A673 (cell line): ENCODE measurements at regions not wholly inside any gene's neighbourhood (a gene's known extent, or its start where the extent isn't known, plus 50 kb on each side); places are given as distances from the start of the nearest gene placed in this dataset.

ENCODE experiments used
- BruUV-seq: library from RNA; stranded (reverse); fragments of 400-500 nt; replicated peaks from 2 replicates; lab custom pipeline; 2021; lab: Mats Ljungman, UMichigan
- CTCF ChIA-PET: fragments of 300-600 bp; sonication (Branson Sonifier 250); formaldehyde crosslinking; loops from one replicate; lab custom pipeline; 2022; ENCODE audit warnings: antibody characterized with exemption; lab: Charles Lee
- POLR2A ChIA-PET: fragments of 300-600 bp; sonication (Branson Sonifier 250); formaldehyde crosslinking; loops from one replicate; lab custom pipeline; 2022; ENCODE audit warnings: antibody characterized with exemption; ENCODE audit not compliant: low non-redundant PET; lab: Charles Lee
- DNase-seq: peaks from one replicate; pipeline ENCODE4 v3.0.0-alpha.2; 2015; ENCODE audit warnings: low spot score
- H3K27ac ChIP-seq: fragments of 200-600 bp; sonication (generic); 2 replicates; pipeline ENCODE4 v1.5.1; 2016; ENCODE audit warnings: mixed run types, low read depth, mild to moderate bottlenecking, mixed read lengths, antibody characterized with exemption, low read length; ENCODE audit not compliant: poor library complexity, severe bottlenecking
- H3K27me3 ChIP-seq: fragments of 200-600 bp; sonication (generic); replicated peaks from 2 replicates; pipeline ENCODE4 v1.6.1; 2017; ENCODE audit warnings: mixed run types, low read depth, mild to moderate bottlenecking, mixed read lengths, antibody characterized with exemption, low read length; ENCODE audit not compliant: insufficient read depth, poor library complexity
- H3K36me3 ChIP-seq: fragments of 200-600 bp; sonication (generic); 2 replicates; pipeline ENCODE4 v1.6.1; 2016; ENCODE audit warnings: mixed run types, mild to moderate bottlenecking, mixed read lengths, antibody characterized with exemption, low read length; ENCODE audit not compliant: insufficient read depth, poor library complexity, severe bottlenecking
- H3K4me1 ChIP-seq: fragments of 200-600 bp; sonication (generic); 2 replicates; pipeline ENCODE4 v1.6.1; 2017; ENCODE audit warnings: mixed run types, mild to moderate bottlenecking, mixed read lengths, antibody characterized with exemption, low read length; ENCODE audit not compliant: insufficient read depth, poor library complexity, severe bottlenecking
- H3K4me3 ChIP-seq: fragments of 200-600 bp; sonication (generic); 2 replicates; pipeline ENCODE4 v1.5.1; 2016; ENCODE audit warnings: low read depth, mixed run types, mild to moderate bottlenecking, mixed read lengths, low read length; ENCODE audit not compliant: poor library complexity, severe bottlenecking
- H3K9me3 ChIP-seq: fragments of 200-600 bp; sonication (generic); 2 replicates; pipeline ENCODE4 v1.6.1; 2016; ENCODE audit warnings: mixed run types, low read depth, mild to moderate bottlenecking, mixed read lengths, antibody characterized with exemption, low read length; ENCODE audit not compliant: poor library complexity, severe bottlenecking
- EZH2 ChIP-seq: fragments of 200-600 bp; sonication (generic); IDR thresholded peaks from 2 replicates; pipeline ENCODE4 v1.6.1; 2017; ENCODE audit warnings: borderline replicate concordance, low read depth, mild to moderate bottlenecking, mixed read lengths, antibody characterized with exemption, low read length; ENCODE audit not compliant: poor library complexity, severe bottlenecking
- intact Hi-C: fragments of 100-400 bp; cut with micrococcal nuclease; formaldehyde crosslinking; loops from one replicate; pipeline ENCODE4 v1.10.0; 2022; ENCODE audit not compliant: unreplicated experiment
- TF ChIP-seq, protein P1 (sequence below): fragments of 300-800, 200-600 bp; sonication (generic); conservative IDR thresholded peaks from 2 replicates; pipeline ENCODE4 v1.5.1; 2017; ENCODE audit warnings: low read depth, mild to moderate bottlenecking, antibody characterized with exemption, low read length, moderate library complexity, mixed read lengths

GRCh38 chr4:26048378-26048882, 134.4 kb downstream of the SMIM20 start:
- intact Hi-C loops, result no loop called here
- no peaks in the 10 kb centered on the region for H3K4me1 ChIP-seq

DNA sequence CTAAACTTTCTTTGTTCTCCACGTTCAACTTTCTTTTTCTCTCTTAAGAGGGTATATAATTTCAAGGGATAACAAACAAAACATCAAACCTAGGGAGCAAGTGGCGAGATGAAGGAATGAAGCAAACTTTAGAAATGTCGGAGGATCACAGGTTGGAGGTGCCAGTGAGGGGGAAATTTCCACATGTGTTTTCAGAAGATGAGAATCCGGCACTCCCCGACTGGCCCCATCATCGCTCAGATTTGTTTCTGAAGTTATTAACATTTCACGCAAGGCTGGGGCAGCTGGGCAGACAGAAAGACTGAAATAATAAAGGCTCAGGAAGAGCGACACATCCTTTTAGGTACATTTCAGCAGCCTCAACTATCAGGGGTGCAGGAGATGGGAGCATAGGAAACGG, 134.9 kb downstream of the SMIM20 start:
- ChIA-PET CTCF (no interaction called here), POLR2A (no interaction called here)
- Histone ChIP-seq H3K27me3 (peaks cover 3% of the 10 kb centered on the region), H3K9me3 (no peaks in the 10 kb centered on the region), H3K4me3 (no peak overlapping the region), H3K36me3 (no peaks in the 10 kb centered on the region), H3K27ac (no peak overlapping the region), H3K4me1 (no peaks in the 10 kb centered on the region)
- BruUV-seq, result no TSS peak
- no peak for DNase-seq
- TF ChIP-seq EZH2, result no peak
- TF ChIP-seq, protein P1, sequence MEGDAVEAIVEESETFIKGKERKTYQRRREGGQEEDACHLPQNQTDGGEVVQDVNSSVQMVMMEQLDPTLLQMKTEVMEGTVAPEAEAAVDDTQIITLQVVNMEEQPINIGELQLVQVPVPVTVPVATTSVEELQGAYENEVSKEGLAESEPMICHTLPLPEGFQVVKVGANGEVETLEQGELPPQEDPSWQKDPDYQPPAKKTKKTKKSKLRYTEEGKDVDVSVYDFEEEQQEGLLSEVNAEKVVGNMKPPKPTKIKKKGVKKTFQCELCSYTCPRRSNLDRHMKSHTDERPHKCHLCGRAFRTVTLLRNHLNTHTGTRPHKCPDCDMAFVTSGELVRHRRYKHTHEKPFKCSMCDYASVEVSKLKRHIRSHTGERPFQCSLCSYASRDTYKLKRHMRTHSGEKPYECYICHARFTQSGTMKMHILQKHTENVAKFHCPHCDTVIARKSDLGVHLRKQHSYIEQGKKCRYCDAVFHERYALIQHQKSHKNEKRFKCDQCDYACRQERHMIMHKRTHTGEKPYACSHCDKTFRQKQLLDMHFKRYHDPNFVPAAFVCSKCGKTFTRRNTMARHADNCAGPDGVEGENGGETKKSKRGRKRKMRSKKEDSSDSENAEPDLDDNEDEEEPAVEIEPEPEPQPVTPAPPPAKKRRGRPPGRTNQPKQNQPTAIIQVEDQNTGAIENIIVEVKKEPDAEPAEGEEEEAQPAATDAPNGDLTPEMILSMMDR, result no peak
- intact Hi-C loops, result no loop called here

More at GRCh38 chr4:26048378-26048882, 134.4 kb downstream of the SMIM20 start:
- Histone ChIP-seq H3K27ac (no peak overlapping the region), H3K27me3 (peaks cover 5% of the 10 kb centered on the region), H3K36me3 (no peaks in the 10 kb centered on the region), H3K9me3 (no peaks in the 10 kb centered on the region), H3K4me3 (no peak overlapping the region)
- ChIA-PET POLR2A (no interaction called here), CTCF (no interaction called here)
- no TSS peak for BruUV-seq
- DNase-seq, result no peak
- no peak for TF ChIP-seq EZH2
- TF ChIP-seq, protein P1, result no peak

DNA sequence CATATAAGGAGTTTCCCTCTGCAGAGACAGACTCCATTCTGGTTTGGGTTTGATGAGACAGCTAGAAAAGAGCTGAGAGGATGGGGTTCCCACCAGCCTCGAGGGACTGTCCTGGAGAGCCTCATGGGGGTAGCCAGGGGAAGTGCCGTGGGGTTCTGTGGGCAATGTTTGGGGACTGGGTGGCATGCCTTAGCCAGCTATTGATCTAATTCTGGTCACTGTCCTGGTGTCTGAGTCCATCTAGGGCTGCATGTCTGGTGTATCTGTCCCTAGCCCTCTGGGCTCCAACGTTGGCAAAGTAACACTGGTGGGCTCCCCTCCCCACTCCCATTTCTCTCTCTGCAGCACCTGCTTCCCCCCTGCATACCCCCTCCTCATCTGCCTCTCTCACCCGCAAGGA, 135.4 kb downstream of the SMIM20 start:
- CTCF ChIA-PET, result no interaction called here
- TF ChIP-seq, protein P1, result no peak
- no peak for TF ChIP-seq EZH2
- POLR2A ChIA-PET, result no interaction called here

More for the DNA sequence above, 135.4 kb downstream of the SMIM20 start:
- Histone ChIP-seq H3K36me3 (no peaks in the 10 kb centered on the region), H3K27me3 (no peaks in the 10 kb centered on the region), H3K9me3 (no peaks in the 10 kb centered on the region), H3K4me3 (no peak overlapping the region), H3K27ac (no peak overlapping the region), H3K4me1 (no peaks in the 10 kb centered on the region)
- no peak for DNase-seq
- no TSS peak for BruUV-seq
- intact Hi-C loops, result no loop called here
